GM12891 (cell line): ENCODE measurements at regions not wholly inside any gene's neighbourhood (a gene's known extent, or its start where the extent isn't known, plus 50 kb on each side); places are given as distances from the start of the nearest gene placed in this dataset.

Experiments used
- DNase-seq: peaks from one replicate; pipeline ENCODE4 v3.0.0; 2011; ENCODE audit warnings: low spot score; ENCODE audit not compliant: insufficient read length
- FAIRE-seq: peaks from 2 replicates; lab custom pipeline; 2011; peaks lifted over from hg19 to GRCh38; lab: Jason Lieb, UNC
- PAX5 ChIP-seq: IDR thresholded peaks from 2 replicates; pipeline ENCODE4 v1.6.1; 2011; ENCODE audit warnings: low read length, moderate library complexity, mild to moderate bottlenecking; ENCODE audit not compliant: insufficient read depth, severe bottlenecking
- POLR2A ChIP-seq: IDR thresholded peaks from 2 replicates; pipeline ENCODE4 v1.6.1; 2011; ENCODE audit warnings: low read depth, low read length, control low read depth
- POLR2AphosphoS5 ChIP-seq: IDR thresholded peaks from 2 replicates; pipeline ENCODE4 v1.6.1; 2011; ENCODE audit warnings: low read depth, low read length, control low read depth
- POU2F2 ChIP-seq: IDR thresholded peaks from 2 replicates; pipeline ENCODE4 v1.6.1; 2011; ENCODE audit warnings: low read depth, mild to moderate bottlenecking, control low read depth, low read length, moderate library complexity
- SPI1 ChIP-seq: IDR thresholded peaks from 2 replicates; pipeline ENCODE4 v1.6.1; 2011; ENCODE audit warnings: low read depth, low read length, control low read depth
- TAF1 ChIP-seq: IDR thresholded peaks from 2 replicates; pipeline ENCODE4 v1.6.1; 2011; ENCODE audit warnings: low read depth, low read length, control low read depth

DNA sequence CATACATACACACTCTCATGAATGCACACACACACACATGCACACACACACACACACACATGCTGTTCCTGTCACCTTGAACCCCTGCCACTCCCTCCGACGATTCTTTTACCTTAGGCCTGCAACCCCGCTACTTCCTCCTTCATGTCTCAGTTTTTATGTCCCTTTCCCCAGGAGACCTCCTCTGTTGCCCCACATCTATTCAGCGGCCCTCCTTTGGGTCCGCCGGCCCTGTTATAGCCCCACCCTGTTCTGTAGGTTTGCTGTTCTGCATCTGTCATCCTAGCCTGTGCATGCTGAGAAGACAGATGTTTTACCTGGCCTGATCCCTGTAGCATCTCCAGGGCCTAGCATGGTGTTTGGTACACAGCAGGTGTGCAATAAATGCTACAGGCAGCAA lies 161.6 kb upstream of the PCBD1 start:
- no peak for TF ChIP-seq POLR2AphosphoS5
- TF ChIP-seq SPI1, result no peak
- TF ChIP-seq POLR2A, result no peak
- TF ChIP-seq PAX5, result no peak
- TF ChIP-seq TAF1, result no peak
- TF ChIP-seq POU2F2, result no peak
- no peak for DNase-seq
- no peak for FAIRE-seq

DNA sequence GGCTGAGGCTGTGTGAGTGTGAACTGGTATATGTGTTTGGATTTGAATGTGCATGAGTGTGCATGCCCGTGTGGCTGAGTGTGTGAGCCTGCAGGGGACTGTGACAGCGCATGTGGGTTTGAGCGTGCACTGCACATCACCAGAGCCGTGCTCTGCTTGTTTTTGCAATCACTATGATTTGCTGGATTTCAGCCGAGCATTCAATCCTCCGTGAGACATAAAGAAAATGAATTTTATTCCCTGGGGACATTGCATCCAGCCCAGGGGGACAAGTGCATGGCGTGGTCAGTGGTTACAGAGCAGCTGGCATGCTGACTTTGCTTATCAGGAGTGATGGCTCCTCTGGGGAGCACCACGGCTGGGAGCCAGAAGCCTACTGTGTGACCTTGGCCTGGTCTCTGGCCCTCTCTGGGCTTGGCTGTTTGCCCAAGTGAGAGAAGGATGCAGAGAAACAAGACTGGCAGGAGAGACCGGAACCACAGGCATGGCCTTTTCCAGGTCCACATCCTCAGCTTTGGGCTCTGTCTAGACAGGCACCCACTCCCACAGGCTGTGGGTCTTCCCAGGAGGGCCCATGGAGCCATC lies 160.2 kb upstream of the UNC5B start:
- TF ChIP-seq TAF1 (no peak), POLR2A (no peak), PAX5 (no peak)
- FAIRE-seq (no peak), DNase-seq (no peak)

DNA sequence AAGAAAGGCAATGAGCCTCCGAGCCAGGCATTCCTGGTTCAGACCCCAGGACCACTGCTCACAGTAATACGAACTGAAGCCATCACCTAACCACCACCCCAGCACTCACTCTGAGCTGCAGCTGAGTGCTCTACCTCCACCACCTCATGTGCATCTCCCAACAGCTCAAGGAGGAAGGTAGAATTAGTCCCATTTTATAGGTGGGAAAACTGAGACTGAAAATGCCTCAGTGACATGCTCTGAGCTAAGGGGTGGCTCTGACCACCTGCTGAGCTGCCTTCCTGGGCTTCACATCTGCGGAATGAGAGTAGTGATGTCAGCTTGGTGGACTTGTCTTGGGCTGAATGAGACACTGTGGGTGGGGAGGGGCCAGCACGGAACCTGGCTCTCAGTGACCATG lies 159.7 kb upstream of the UNC5B start:
- FAIRE-seq (no peak), DNase-seq (no peak)
- no peak for TF ChIP-seq TAF1
- TF ChIP-seq SPI1, result no peak
- no peak for TF ChIP-seq POLR2AphosphoS5
- TF ChIP-seq POU2F2, result no peak
- no peak for TF ChIP-seq PAX5
- no peak for TF ChIP-seq POLR2A

DNA sequence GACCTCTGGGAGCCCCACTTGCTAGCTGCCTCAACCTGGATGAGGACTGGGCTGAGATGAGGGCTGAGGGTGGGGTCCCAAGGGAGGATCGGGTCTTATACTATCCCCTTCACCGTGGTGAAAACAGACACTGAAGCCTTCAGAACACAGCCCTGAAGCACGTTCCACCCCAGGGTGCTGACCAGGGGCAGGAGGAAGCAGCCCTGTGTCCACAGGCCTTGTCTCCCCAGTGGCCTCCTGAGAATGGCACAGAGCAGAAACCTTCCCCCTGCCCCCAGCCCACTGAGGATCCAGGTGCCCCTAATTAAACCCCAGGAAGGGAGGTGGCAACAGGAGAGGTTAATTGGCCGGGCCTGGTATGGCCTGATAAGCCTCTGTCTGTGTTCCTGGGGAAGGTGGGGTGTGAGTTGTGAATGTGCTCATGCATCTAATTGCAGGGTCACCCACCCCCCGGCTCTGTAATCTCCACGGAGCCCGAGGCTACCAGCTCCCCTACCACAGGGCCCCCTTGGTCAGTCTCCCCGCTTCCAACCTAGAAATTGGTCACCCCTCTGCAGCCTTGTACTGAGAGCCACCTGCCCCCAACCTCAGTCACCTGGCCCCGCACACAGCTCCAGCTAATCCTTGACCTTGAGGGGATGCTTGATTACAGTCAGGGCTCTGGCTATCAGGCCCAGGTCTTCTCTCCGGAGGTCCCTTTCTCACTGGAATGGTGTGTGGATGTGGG lies 159.0 kb upstream of the UNC5B start:
- TF ChIP-seq POLR2A (no peak), POLR2AphosphoS5 (no peak), PAX5 (no peak), POU2F2 (no peak), TAF1 (no peak), SPI1 (no peak)
- DNase-seq, result no peak
- no peak for FAIRE-seq

DNA sequence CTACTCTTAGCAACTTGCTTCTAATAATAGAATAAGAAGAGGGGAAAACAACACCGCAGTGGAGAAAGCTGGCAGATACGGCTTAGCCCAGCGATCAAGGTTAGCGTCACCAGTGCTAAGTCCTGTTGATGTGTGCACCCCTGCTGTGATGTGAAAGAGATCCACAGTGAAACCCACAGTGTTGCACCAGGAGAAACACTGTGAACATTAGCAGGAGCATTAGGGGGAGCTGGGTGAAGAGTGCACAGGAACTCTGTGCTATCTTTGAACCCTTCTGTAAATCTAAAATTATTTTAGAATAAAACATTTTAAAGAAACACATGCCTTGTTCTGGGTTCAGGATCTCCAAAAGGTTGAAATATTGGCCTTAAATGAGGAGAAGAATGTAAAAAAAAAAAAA lies 154.1 kb upstream of the UNC5B start:
- DNase-seq (no peak), FAIRE-seq (no peak)
- no peak for TF ChIP-seq TAF1
- no peak for TF ChIP-seq POLR2A
- TF ChIP-seq PAX5, result no peak
- TF ChIP-seq SPI1, result no peak
- TF ChIP-seq POU2F2, result no peak
- no peak for TF ChIP-seq POLR2AphosphoS5

DNA sequence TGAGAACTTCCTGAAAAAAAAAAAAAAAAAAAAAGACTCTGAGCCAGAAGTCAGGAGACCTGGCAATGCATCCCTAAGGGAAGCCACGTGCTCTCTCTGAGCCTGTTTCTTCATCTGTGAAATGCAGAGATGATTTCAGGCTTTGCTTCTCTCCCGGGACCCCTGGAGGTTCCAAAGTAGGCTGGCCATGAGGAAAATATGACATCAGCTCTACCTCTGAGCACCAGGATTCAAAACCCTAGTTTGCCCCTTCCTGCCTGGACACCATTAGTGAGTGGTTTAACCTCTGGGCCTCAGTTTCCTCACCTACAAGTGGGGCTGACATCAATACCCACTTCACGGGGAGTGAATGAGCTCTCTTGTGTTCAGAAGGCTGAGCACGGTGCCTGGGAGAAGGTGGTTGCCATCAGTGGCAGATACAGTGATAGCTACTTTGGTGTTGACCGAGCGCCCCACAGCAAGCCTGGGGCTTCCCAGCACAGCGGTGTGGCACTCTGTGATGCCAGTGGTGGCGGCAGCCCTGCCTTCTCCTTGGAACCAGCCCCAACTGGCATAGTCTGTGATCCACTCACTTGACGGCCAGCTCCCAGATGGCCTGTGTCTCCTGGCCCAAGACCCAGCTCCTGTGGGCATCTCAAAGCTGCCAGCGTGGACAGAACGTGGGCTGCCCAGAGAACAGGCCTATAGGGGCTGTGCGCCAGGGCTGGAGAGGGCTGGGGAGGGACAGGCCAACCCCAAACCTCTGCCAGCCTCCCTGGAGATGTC lies 153.1 kb upstream of the UNC5B start:
- no peak for TF ChIP-seq PAX5
- no peak for TF ChIP-seq SPI1
- TF ChIP-seq POLR2A, result no peak
- TF ChIP-seq POU2F2, result no peak
- no peak for TF ChIP-seq POLR2AphosphoS5
- TF ChIP-seq TAF1, result no peak
- FAIRE-seq, result no peak
- no peak for DNase-seq

DNA sequence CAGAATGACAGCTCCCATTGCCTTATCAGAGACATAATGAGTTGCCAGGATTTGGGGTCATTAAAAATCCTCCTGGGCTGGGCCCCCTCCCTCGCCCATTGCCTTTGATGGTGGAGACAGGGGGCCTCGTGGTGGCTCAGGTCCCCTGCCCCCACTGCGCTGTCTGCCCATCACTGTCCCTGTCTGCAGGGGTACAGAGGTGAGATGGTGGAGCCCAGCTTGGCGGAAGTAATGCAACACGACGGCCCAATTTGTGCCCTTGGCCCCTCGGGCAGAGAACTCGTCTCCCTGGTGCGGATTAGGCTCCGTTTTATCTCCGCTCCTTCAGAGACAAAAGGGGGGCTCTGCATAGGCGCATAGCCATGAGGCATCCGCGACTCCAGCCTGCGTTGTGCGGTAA lies 152.4 kb upstream of the UNC5B start:
- DNase-seq, result no peak
- no peak for TF ChIP-seq SPI1
- TF ChIP-seq POLR2A, result no peak
- TF ChIP-seq TAF1, result no peak
- TF ChIP-seq POU2F2, result no peak
- no peak for TF ChIP-seq PAX5
- TF ChIP-seq POLR2AphosphoS5, result no peak
- no peak for FAIRE-seq

DNA sequence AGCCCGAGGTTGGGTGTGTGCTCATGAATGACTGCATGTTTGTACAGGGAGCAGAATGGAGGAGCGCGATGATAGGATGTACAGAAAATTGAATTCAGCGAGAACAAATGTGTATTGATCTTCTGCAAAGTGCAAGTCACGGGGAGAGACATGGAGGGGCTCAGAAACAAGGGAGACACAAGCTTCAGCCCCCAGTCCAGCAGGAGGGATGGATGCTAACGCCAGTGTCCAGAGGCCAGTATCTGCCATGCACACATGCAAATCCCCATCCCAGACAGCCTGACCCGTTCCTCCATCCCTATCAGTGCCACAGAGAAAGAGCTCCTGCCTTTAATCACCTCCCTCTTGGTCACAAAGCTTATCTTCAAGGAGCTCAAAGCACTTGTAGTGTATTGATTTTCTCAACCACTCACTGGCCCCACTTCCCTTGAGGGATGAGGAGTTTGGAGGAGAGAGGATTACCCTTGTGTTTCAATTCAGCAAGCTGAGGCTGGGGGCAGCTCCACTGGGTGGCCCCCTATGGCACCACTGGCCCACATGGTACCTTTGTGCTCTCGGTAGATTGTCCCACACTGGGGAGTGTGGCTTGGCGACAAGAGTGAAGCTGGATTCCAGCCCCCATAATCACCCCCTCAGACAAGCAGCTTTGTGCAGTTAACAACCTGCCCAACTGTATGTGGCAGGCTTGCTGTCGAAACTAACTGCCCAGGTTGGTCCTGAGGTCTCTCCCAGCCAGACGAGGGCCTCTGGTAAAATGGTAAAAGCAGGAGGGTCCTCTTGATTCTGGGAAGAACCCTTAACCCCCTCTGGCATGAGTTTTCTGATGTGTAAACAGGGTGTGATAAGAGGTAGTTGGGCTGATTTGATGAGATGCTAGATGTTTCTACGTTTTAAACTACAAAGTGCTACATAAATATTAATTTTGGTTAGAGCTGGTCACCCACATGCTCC lies 151.6 kb upstream of the UNC5B start:
- TF ChIP-seq POLR2AphosphoS5 (no peak), SPI1 (no peak), TAF1 (no peak), POU2F2 (no peak), PAX5 (no peak), POLR2A (no peak)
- DNase-seq (no peak), FAIRE-seq (no peak)

DNA sequence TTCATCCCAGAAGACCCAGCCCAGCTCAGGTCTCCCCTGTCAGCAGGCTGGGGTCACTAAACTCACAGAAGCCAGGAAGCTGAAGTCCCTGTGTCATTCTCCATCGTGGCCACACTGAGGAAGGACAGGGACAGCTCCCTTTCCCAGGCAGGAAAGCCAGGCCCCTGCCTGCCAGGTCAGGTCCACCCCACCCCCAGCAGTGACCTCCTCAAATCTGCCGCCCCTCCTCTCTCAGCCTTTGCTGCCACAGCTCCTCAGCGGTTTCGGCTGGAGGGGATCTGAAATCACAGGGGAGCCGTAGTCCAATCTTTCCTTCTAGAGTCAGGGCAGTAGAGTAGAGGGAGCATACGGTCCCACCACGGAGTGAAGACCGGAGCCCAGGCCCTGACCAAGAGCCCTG lies 150.9 kb upstream of the UNC5B start:
- DNase-seq (no peak), FAIRE-seq (no peak)
- TF ChIP-seq POU2F2, result no peak
- no peak for TF ChIP-seq TAF1
- TF ChIP-seq PAX5, result no peak
- no peak for TF ChIP-seq SPI1
- no peak for TF ChIP-seq POLR2A
- TF ChIP-seq POLR2AphosphoS5, result no peak
